B cell (primary cell): ENCODE measurements at regions not wholly inside any gene's neighbourhood (a gene's known extent, or its start where the extent isn't known, plus 50 kb on each side); places are given as distances from the start of the nearest gene placed in this dataset.
A peak's percentile ranks its signal among the peaks of the same experiment; 100 is the strongest.

ENCODE experiments used
- ATAC-seq: fragments of 200-7000 bp; cut with Tn5 transposase; one replicate; pipeline ENCODE4 v1.10.0; 2021; ENCODE audit warnings: low read depth, mild to moderate bottlenecking, moderate number of reproducible peaks, moderate library complexity
- CTCF ChIA-PET: fragments of 350-600 bp; sonication (Branson Sonifier 250); formaldehyde crosslinking; loops from one replicate; lab custom pipeline; 2021; ENCODE audit warnings: antibody characterized with exemption, inconsistent platforms; lab: Charles Lee
- POLR2A ChIA-PET: fragments of 350-600 bp; sonication (Branson Sonifier 250); formaldehyde crosslinking; loops from one replicate; lab custom pipeline; 2021; ENCODE audit warnings: antibody characterized with exemption; lab: Charles Lee
- DNase-seq: peaks from one replicate; pipeline ENCODE4 v3.0.0; 2013
- H2AFZ ChIP-seq: 2 replicates; pipeline ENCODE4 v1.6.1; 2012; ENCODE audit warnings: mild to moderate bottlenecking, low read depth, low read length; ENCODE audit not compliant: insufficient read depth, poor library complexity, severe bottlenecking
- H3K27ac ChIP-seq, 2 donors: 1 replicate in 1 of 2; 2 replicates in 1 of 2; pipeline ENCODE4 v1.5.1; 2012 to 2013; ENCODE audit warnings: low read length in 2 of 2, mild to moderate bottlenecking in 2 of 2, moderate library complexity in 1 of 2
- H3K27me3 ChIP-seq, 4 experiments: fragments of 200-600 bp in 1 of 4; sonication (generic) in 1 of 4; replicated peaks in 1 of 4; 1 replicate in 2 of 4; 2 replicates in 2 of 4; pipeline versions ENCODE4 v1.6.1 to v1.7.0; 2013 to 2016; ENCODE audit warnings: low read length in 3 of 4, mild to moderate bottlenecking in 2 of 4, mixed read lengths in 1 of 4, moderate library complexity in 1 of 4; ENCODE audit not compliant: insufficient read depth in 4 of 4, control insufficient read depth in 3 of 4; ENCODE audit errors: control extremely low read depth in 1 of 4
- H3K36me3 ChIP-seq, 2 experiments: replicated peaks in 1 of 2; 1 replicate in 1 of 2; 2 replicates in 1 of 2; pipeline versions ENCODE4 v1.6.1 to v1.7.1; 2013; ENCODE audit warnings: low read length in 1 of 2; ENCODE audit not compliant: insufficient read depth in 2 of 2, control insufficient read depth in 1 of 2; ENCODE audit errors: control extremely low read depth in 1 of 2, extremely low read depth in 1 of 2
- H3K4me1 ChIP-seq, 2 donors: fragments of 200-600 bp in 1 of 2; sonication (generic) in 1 of 2; 1 replicate in 1 of 2; 2 replicates in 1 of 2; pipeline versions ENCODE4 v1.5.1 to v1.6.1; 2013 to 2017; ENCODE audit warnings: low read length in 2 of 2; ENCODE audit not compliant: control insufficient read depth in 2 of 2, insufficient read depth in 2 of 2
- H3K4me2 ChIP-seq: replicated peaks from 2 replicates; pipeline ENCODE3; 2012; ENCODE audit warnings: mild to moderate bottlenecking, low read depth, low read length; ENCODE audit not compliant: poor library complexity, severe bottlenecking
- H3K4me3 ChIP-seq, 5 experiments: fragments of 200-600 bp in 1 of 5; sonication (generic) in 1 of 5; 1 replicate in 3 of 5; 2 replicates in 2 of 5; pipeline versions ENCODE4 v1.5.1 to v1.7.0; 2011 to 2016; ENCODE audit warnings: low read length in 4 of 5, mild to moderate bottlenecking in 4 of 5, low read depth in 2 of 5, control low read depth in 1 of 5, moderate library complexity in 1 of 5; ENCODE audit not compliant: insufficient read depth in 1 of 5; ENCODE audit errors: control extremely low read depth in 1 of 5, extremely low read depth in 1 of 5
- H3K79me2 ChIP-seq: fragments of 200-600 bp; sonication (generic); one replicate; pipeline ENCODE4 v1.6.0; 2016; ENCODE audit warnings: low read length; ENCODE audit not compliant: control insufficient read depth, insufficient read depth
- H3K9ac ChIP-seq: fragments of 200-600 bp; sonication (generic); 2 replicates; pipeline ENCODE4 v1.6.1; 2017; ENCODE audit warnings: mild to moderate bottlenecking, low read length, moderate library complexity
- H3K9me3 ChIP-seq, 3 donors: one replicate each; pipeline versions ENCODE4 v1.6.1 to v1.7.1; 2013; ENCODE audit warnings: low read length in 2 of 3; ENCODE audit not compliant: control insufficient read depth in 2 of 3, insufficient read depth in 1 of 3; ENCODE audit errors: control extremely low read depth in 1 of 3
- H4K20me1 ChIP-seq: 2 replicates; pipeline ENCODE4 v1.6.0; 2012; ENCODE audit warnings: mild to moderate bottlenecking, low read length; ENCODE audit not compliant: insufficient read depth, control insufficient read depth, poor library complexity, severe bottlenecking
- H3K27ac Mint-ChIP-seq: one replicate; pipeline ENCODE4 v1.8.0; 2021; ENCODE audit warnings: mixed read lengths
- H3K27me3 Mint-ChIP-seq: one replicate; pipeline ENCODE4 v1.8.0; 2021; ENCODE audit warnings: mixed read lengths
- H3K4me1 Mint-ChIP-seq: one replicate; pipeline ENCODE4 v1.8.0; 2021; ENCODE audit warnings: mixed read lengths
- H3K4me3 Mint-ChIP-seq: one replicate; pipeline ENCODE4 v1.8.0; 2021; ENCODE audit warnings: mixed read lengths
- H3K9me3 Mint-ChIP-seq: one replicate; pipeline ENCODE4 v1.8.0; 2022; ENCODE audit warnings: mixed read lengths; ENCODE audit not compliant: insufficient read depth
- CTCF ChIP-seq: fragments of 200-600 bp; IDR thresholded peaks from one replicate; pipeline ENCODE4 v1.8.0; 2022; ENCODE audit warnings: antibody characterized with exemption, mild to moderate bottlenecking
- EZH2 ChIP-seq: IDR thresholded peaks from 2 replicates; pipeline ENCODE4 v1.6.1; 2012; ENCODE audit warnings: borderline replicate concordance, low read depth, mild to moderate bottlenecking, moderate library complexity, low read length; ENCODE audit not compliant: insufficient read depth, poor library complexity, severe bottlenecking
- WGBS: methylation state at CpG from one replicate; pipeline ENCODE4 v1.1.5; 2013; ENCODE audit warnings: missing lambda C conversion rate; ENCODE audit not compliant: insufficient coverage; 5-methylcytosine and 5-hydroxymethylcytosine counted together
- intact Hi-C: fragments of 100-400 bp; cut with micrococcal nuclease; formaldehyde crosslinking; loops from one replicate; pipeline ENCODE4 v1.10.0; 2022

GRCh38 chr1:30519201-30519763 is 204.1 kb downstream of the MATN1 start:
- CTCF ChIA-PET = no interaction called here
- H3K27me3 Mint-ChIP-seq = peaks cover 31% of the 10 kb centered on the region
- Histone ChIP-seq H3K9ac (no peak overlapping the region), H3K27ac (no peak overlapping the region), H3K79me2 (no peaks in the 10 kb centered on the region), H2AFZ (no peak overlapping the region), H3K36me3 (no peaks in the 10 kb centered on the region), H3K9me3 (no peaks in the 10 kb centered on the region), H3K4me2 (no peak overlapping the region), H3K4me1 (no peaks in the 10 kb centered on the region), H3K27me3 (peaks cover 0 to 3% (median 0%) of the 10 kb centered on the region in 4 experiments), H3K4me3 (no peak overlapping the region), H4K20me1 (no peaks in the 10 kb centered on the region)
- no peak overlapping the region for H3K27ac Mint-ChIP-seq
- intact Hi-C loops = no loop called here
- 47% methylated on average over 4 of the region's 4 CpGs for WGBS
- TF ChIP-seq CTCF (peak; percentile 26), EZH2 (no peak)
- H3K4me3 Mint-ChIP-seq = no peak overlapping the region
- POLR2A ChIA-PET = no interaction called here
- ATAC-seq (no peak), DNase-seq (no peak)
- H3K4me1 Mint-ChIP-seq = no peaks in the 10 kb centered on the region
- no peaks in the 10 kb centered on the region for H3K9me3 Mint-ChIP-seq

- Histone ChIP-seq H3K4me1 (no peaks in the 10 kb centered on the region), H4K20me1 (no peaks in the 10 kb centered on the region), H3K4me2 (no peak overlapping the region), H2AFZ (no peak overlapping the region), H3K27ac (no peak overlapping the region), H3K27me3 (peaks cover 0 to 3% (median 0%) of the 10 kb centered on the region in 4 experiments), H3K79me2 (no peaks in the 10 kb centered on the region), H3K36me3 (no peaks in the 10 kb centered on the region), H3K9ac (no peak overlapping the region), H3K4me3 (no peak overlapping the region), H3K9me3 (no peaks in the 10 kb centered on the region)
- Mint-ChIP-seq H3K9me3 (no peaks in the 10 kb centered on the region), H3K4me3 (no peak overlapping the region), H3K27me3 (peaks cover 31% of the 10 kb centered on the region), H3K27ac (no peak overlapping the region), H3K4me1 (no peaks in the 10 kb centered on the region)
- intact Hi-C loops = no loop called here
- TF ChIP-seq CTCF (no peak), EZH2 (no peak)
- DNase-seq (no peak), ATAC-seq (no peak)
- POLR2A ChIA-PET = no interaction called here
- CTCF ChIA-PET = no interaction called here
- WGBS = 64% methylated on average over 3 of the region's 3 CpGs
These were observed 204.7 kb downstream of the MATN1 start for GRCh38 chr1:30518696-30519095.
